ENCODE measurements at regions not wholly inside any gene's neighbourhood (a gene's known extent, or its start where the extent isn't known, plus 50 kb on each side); places are given as distances from the start of the nearest gene placed in this dataset.

- TF ChIP-seq CTCF (IDR thresholded peaks at IDR 0.05): no peak
- TF ChIP-seq POLR2A (IDR thresholded peaks at IDR 0.05): no peak
- no peak for TF ChIP-seq POLR2AphosphoS5 (IDR thresholded peaks at IDR 0.05)
- no peak for TF ChIP-seq EP300 (IDR thresholded peaks at IDR 0.05)
These were observed 125.4 kb downstream of the VGLL3 start for GRCh38 chr3:86865506-86865905.
